IPS DF 19.7 (cell line): ENCODE measurements at regions not wholly inside any gene's neighbourhood (a gene's known extent, or its start where the extent isn't known, plus 50 kb on each side); places are given as distances from the start of the nearest gene placed in this dataset.
"Not testable (repeated sequence)": the region's sequence is repeated elsewhere in the genome, so short reads cannot be mapped to it uniquely, and the experiment has no call there.

ENCODE experiments used
- DNase-seq: peaks from one replicate; pipeline ENCODE4 v3.0.0-alpha.2; 2013; ENCODE audit warnings: low read depth, low spot score

- DNase-seq, result no peak
Observed at GRCh38 chr3:193118907-193119306, 122.1 kb upstream of the PLAAT1 start.

GRCh38 chr3:193119926-193120325 is 121.1 kb upstream of the PLAAT1 start:
- DNase-seq, result no peak

- DNase-seq, result no peak
Observed at GRCh38 chr3:193124861-193125260, 116.2 kb upstream of the PLAAT1 start.

GRCh38 chr3:193129607-193130006 is 111.4 kb upstream of the PLAAT1 start:
- DNase-seq, result no peak

GRCh38 chr3:193130576-193130975 is 110.4 kb upstream of the PLAAT1 start:
- no peak for DNase-seq

- no peak for DNase-seq
Observed at GRCh38 chr3:193132241-193132640, 108.8 kb upstream of the PLAAT1 start.

GRCh38 chr3:193132964-193133363 is 108.1 kb upstream of the PLAAT1 start:
- DNase-seq, result no peak

- no peak for DNase-seq
Observed at GRCh38 chr3:193134856-193135255, 106.2 kb upstream of the PLAAT1 start.

GRCh38 chr3:193140381-193140780 is 100.6 kb upstream of the PLAAT1 start:
- no peak for DNase-seq

GRCh38 chr3:193145248-193145647 is 95.8 kb upstream of the PLAAT1 start:
- no peak for DNase-seq

- DNase-seq, result no peak
Observed at GRCh38 chr3:193148688-193149473, 92.1 kb upstream of the PLAAT1 start.

- DNase-seq, result no peak
Observed at GRCh38 chr3:193149998-193150397, 91.0 kb upstream of the PLAAT1 start.

GRCh38 chr3:193155044-193155781 is 85.8 kb upstream of the PLAAT1 start:
- not testable (repeated sequence) for DNase-seq

- no peak for DNase-seq
Observed at GRCh38 chr3:193157051-193157450, 84.0 kb upstream of the PLAAT1 start.

GRCh38 chr3:193165431-193166120 is 75.4 kb upstream of the PLAAT1 start:
- DNase-seq, result no peak

GRCh38 chr3:193168931-193169330 is 72.1 kb upstream of the PLAAT1 start:
- DNase-seq, result no peak

- no peak for DNase-seq
Observed at GRCh38 chr3:193174140-193174539, 66.9 kb upstream of the PLAAT1 start.

GRCh38 chr3:193179332-193180012 is 61.5 kb upstream of the PLAAT1 start:
- not testable (repeated sequence) for DNase-seq

GRCh38 chr3:193187070-193187722 is 53.8 kb upstream of the PLAAT1 start:
- DNase-seq, result no peak

- peak; percentile 76 for DNase-seq
Observed at GRCh38 chr3:193190146-193190786, 50.8 kb upstream of the PLAAT1 start.
